Glutamatergic neuron (in vitro differentiated cells): ENCODE measurements at regions not wholly inside any gene's neighbourhood (a gene's known extent, or its start where the extent isn't known, plus 50 kb on each side); places are given as distances from the start of the nearest gene placed in this dataset.

Experiments used
- DNase-seq: peaks from one replicate; pipeline ENCODE4 v3.0.0; 2022
- H3K27ac Mint-ChIP-seq: one replicate; pipeline ENCODE4 v1.8.0; 2020; ENCODE audit warnings: mild to moderate bottlenecking, mixed read lengths, inconsistent platforms; ENCODE audit not compliant: unreplicated experiment
- H3K27me3 Mint-ChIP-seq: one replicate; pipeline ENCODE4 v1.8.0; 2020; ENCODE audit warnings: mild to moderate bottlenecking, moderate library complexity, mixed read lengths, inconsistent platforms; ENCODE audit not compliant: unreplicated experiment
- H3K36me3 Mint-ChIP-seq: one replicate; pipeline ENCODE4 v1.8.0; 2020; ENCODE audit warnings: mild to moderate bottlenecking, mixed read lengths, inconsistent platforms; ENCODE audit not compliant: unreplicated experiment
- H3K4me1 Mint-ChIP-seq: one replicate; pipeline ENCODE4 v1.8.0; 2020; ENCODE audit warnings: mild to moderate bottlenecking, low read depth, mixed read lengths, inconsistent platforms; ENCODE audit not compliant: unreplicated experiment
- H3K4me3 Mint-ChIP-seq: one replicate; pipeline ENCODE4 v1.8.0; 2020; ENCODE audit warnings: mild to moderate bottlenecking, mixed read lengths, inconsistent platforms; ENCODE audit not compliant: unreplicated experiment
- H3K9me3 Mint-ChIP-seq: one replicate; pipeline ENCODE4 v1.8.0; 2020; ENCODE audit warnings: mild to moderate bottlenecking, moderate library complexity, mixed read lengths, inconsistent platforms; ENCODE audit not compliant: unreplicated experiment
- TF ChIP-seq, protein P1 (sequence below): fragments of 200-600 bp; sonication (generic); IDR thresholded peaks from one replicate; pipeline ENCODE4 v1.5.0; 2021; ENCODE audit not compliant: partially characterized antibody, unreplicated experiment

DNA sequence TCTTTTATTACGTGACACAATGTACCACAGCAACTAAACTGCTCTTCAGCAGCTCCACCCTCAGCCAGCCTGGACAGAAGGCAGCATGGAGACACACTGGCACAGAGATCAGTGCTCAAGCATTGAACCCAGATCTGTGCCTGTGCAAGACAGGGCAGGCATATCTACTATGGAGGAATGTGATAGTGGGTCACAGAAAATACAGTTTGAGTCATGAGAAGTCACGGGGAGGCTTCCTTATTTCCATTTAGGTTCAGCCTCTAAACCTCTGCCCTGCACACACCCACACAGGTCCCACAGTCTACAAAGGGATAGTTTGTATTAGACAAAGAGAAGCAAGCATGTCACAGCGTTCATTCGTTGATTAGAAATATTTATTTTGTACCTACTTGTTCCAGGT, 187.4 kb upstream of the AGR3 start:
- Mint-ChIP-seq H3K36me3 (no peaks in the 10 kb centered on the region), H3K4me1 (no peaks in the 10 kb centered on the region), H3K27ac (no peak overlapping the region), H3K4me3 (no peak overlapping the region), H3K27me3 (no peaks in the 10 kb centered on the region), H3K9me3 (no peaks in the 10 kb centered on the region)
- DNase-seq = no peak
- TF ChIP-seq, protein P1, sequence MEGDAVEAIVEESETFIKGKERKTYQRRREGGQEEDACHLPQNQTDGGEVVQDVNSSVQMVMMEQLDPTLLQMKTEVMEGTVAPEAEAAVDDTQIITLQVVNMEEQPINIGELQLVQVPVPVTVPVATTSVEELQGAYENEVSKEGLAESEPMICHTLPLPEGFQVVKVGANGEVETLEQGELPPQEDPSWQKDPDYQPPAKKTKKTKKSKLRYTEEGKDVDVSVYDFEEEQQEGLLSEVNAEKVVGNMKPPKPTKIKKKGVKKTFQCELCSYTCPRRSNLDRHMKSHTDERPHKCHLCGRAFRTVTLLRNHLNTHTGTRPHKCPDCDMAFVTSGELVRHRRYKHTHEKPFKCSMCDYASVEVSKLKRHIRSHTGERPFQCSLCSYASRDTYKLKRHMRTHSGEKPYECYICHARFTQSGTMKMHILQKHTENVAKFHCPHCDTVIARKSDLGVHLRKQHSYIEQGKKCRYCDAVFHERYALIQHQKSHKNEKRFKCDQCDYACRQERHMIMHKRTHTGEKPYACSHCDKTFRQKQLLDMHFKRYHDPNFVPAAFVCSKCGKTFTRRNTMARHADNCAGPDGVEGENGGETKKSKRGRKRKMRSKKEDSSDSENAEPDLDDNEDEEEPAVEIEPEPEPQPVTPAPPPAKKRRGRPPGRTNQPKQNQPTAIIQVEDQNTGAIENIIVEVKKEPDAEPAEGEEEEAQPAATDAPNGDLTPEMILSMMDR = no peak

DNA sequence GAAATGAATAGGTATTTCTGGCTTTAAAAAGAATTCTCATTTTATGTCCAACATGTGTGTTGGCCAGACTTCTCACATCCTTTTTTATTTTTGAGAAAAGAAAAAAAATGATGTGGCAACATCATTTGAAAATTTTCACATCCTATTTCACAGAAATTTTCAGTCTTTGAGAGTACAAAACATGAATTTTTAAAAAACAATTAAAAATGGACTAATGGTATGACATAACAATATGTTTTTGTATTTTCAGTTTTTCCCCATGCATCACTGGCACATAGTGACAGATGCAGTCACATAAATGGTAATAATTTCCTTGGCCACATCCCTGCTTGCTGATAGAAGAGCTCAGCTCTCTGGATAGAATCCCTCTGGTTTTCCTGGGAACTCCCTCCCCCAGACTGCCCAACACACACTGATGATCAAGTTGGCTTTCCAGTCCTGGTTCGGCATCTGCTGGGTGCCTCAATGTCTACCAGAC, 188.5 kb upstream of the AGR3 start:
- Mint-ChIP-seq H3K36me3 (no peaks in the 10 kb centered on the region), H3K4me3 (no peak overlapping the region), H3K4me1 (no peaks in the 10 kb centered on the region), H3K9me3 (no peaks in the 10 kb centered on the region), H3K27me3 (no peaks in the 10 kb centered on the region), H3K27ac (no peak overlapping the region)
- TF ChIP-seq, protein P1 = no peak
- DNase-seq = no peak

DNA sequence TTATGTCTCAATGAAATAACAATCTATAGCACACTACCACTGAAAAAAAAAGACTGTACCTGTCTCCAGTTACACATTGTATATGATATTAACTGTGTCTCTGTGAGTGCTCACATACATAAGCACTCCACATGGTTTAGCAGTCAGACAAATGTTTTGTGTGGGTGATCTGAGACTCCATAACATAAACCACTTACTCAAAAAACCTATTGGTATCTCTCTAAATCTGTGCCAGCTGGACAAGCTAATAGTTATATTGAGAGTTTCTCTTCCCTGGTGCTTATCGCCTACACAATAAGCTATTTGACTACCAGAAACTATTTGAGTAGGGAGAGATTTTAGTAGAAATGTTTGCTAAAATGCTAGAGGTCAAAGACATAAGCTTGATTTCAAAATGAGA, 190.1 kb upstream of the AGR3 start:
- DNase-seq = no peak
- H3K27me3 Mint-ChIP-seq = no peaks in the 10 kb centered on the region
- TF ChIP-seq, protein P1 = no peak
- H3K9me3 Mint-ChIP-seq = no peaks in the 10 kb centered on the region
- H3K4me1 Mint-ChIP-seq = no peaks in the 10 kb centered on the region
- H3K4me3 Mint-ChIP-seq = no peak overlapping the region
- no peaks in the 10 kb centered on the region for H3K36me3 Mint-ChIP-seq
- H3K27ac Mint-ChIP-seq = no peak overlapping the region

DNA sequence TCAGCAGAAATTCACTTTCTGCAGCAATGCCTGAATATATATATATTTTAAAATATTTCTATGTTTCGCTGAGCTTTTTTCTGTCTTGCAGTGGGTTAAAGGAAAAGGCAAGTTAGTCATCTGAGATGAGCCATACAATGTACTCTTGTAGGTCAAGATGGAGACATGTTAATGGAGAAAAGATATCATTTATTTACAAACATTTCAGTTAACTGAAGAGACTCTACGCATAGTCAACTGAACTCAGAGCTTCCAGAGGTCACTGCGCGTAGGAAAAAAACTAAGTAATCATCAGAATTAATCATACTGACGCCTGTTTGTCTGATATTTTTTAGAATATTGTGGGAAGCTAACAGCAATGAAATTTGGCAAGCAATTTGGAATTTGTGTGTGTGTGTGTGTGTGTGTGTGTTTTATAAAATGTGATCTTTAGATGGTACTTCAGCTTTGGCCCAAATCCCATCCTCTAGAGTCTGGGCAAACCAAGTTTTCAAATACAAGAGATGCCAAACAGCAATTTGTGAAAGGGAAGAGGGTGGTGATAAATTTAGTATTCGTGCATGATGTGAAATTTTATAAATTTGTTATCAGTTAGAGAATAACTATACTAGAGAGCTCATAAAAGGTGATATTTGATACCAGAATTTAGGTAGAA, 193.9 kb upstream of the AGR3 start:
- TF ChIP-seq, protein P1 = no peak
- no peak for DNase-seq
- Mint-ChIP-seq H3K27me3 (no peaks in the 10 kb centered on the region), H3K4me3 (no peak overlapping the region), H3K27ac (no peak overlapping the region), H3K9me3 (no peaks in the 10 kb centered on the region), H3K36me3 (no peaks in the 10 kb centered on the region), H3K4me1 (no peaks in the 10 kb centered on the region)

DNA sequence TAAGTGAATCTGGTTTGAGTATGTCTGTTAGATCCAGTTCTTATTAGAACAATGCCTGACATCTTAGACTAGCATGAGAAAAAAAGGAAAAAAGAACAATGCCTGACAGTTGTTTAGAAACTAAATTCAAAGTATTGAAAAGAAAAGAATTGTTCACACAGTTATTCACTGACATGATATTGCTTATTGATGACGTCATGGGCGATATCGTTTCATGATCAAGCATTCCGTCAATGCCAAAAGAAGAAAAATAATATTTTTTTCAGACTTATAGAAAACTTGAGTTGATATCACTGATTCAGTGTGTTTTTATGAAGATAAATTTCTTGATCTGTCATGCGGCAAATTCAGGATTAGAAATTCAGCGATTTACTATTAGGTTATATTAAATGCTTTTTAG, 196.5 kb upstream of the AGR3 start:
- Mint-ChIP-seq H3K36me3 (no peaks in the 10 kb centered on the region), H3K27ac (no peak overlapping the region), H3K4me3 (no peak overlapping the region), H3K9me3 (no peaks in the 10 kb centered on the region), H3K27me3 (no peaks in the 10 kb centered on the region), H3K4me1 (no peaks in the 10 kb centered on the region)
- no peak for DNase-seq
- TF ChIP-seq, protein P1 = no peak
